ENCODE measurements at regions not wholly inside any gene's neighbourhood (a gene's known extent, or its start where the extent isn't known, plus 50 kb on each side); places are given as distances from the start of the nearest gene placed in this dataset.

DNA sequence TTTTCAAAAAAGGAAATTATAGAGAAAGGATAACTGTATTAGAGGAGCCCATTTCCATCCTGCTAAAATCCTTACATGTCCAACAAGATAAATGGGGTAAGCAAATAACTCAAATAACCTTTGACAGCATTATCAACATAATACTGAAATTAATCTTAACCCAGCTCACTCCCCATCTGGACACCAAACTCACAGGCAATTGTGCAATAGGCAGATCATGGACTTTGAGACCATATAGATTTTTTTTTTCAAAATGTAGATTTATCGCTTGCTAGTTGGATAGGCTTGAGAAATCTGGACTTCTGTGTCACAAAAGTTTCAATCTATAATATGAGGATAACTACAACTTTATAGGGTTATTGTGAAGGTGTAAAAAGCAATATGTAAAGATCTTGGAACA is 134.4 kb upstream of the ASCC3 start:
- no peaks in the 10 kb centered on the region for H3K9me3 Mint-ChIP-seq (ENCODE audit: insufficient read depth)
- H3K27me3 Mint-ChIP-seq = no peaks in the 10 kb centered on the region
- ATAC-seq (ENCODE audit: low read depth) (no peak), DNase-seq (no peak)
- ChIA-PET CTCF (no interaction called here), POLR2A (no interaction called here)
- Histone ChIP-seq H3K4me2 (replicated peaks; ENCODE audit: low read depth, low read length, poor library complexity, severe bottlenecking) (no peak overlapping the region), H4K20me1 (ENCODE audit: control insufficient read depth, insufficient read depth, low read length, poor library complexity, severe bottlenecking) (no peaks in the 10 kb centered on the region), H3K79me2 (ENCODE audit: control insufficient read depth, insufficient read depth, low read length) (no peaks in the 10 kb centered on the region), H3K36me3 (replicated peaks in 1 of 2; ENCODE audit: control extremely low read depth in 1 of 2, control insufficient read depth in 1 of 2, extremely low read depth in 1 of 2, insufficient read depth in 2 of 2, low read length in 1 of 2) (no peaks in the 10 kb centered on the region), H3K27me3 (replicated peaks in 1 of 4; ENCODE audit: control extremely low read depth in 1 of 4, control insufficient read depth in 3 of 4, insufficient read depth in 4 of 4, low read length in 3 of 4) (no peaks in the 10 kb centered on the region), H3K27ac (ENCODE audit: low read length in 2 of 2) (no peak overlapping the region), H3K9me3 (ENCODE audit: control extremely low read depth in 1 of 3, control insufficient read depth in 2 of 3, insufficient read depth in 1 of 3, low read length in 2 of 3) (no peaks in the 10 kb centered on the region), H2AFZ (ENCODE audit: insufficient read depth, low read depth, low read length, poor library complexity, severe bottlenecking) (no peak overlapping the region), H3K9ac (ENCODE audit: low read length) (no peak overlapping the region), H3K4me3 (ENCODE audit: control extremely low read depth in 1 of 5, extremely low read depth in 1 of 5, insufficient read depth in 1 of 5, low read depth in 2 of 5, low read length in 4 of 5) (no peak overlapping the region), H3K4me1 (ENCODE audit: control insufficient read depth in 2 of 2, insufficient read depth in 2 of 2, low read length in 2 of 2) (peaks cover 13 to 14% of the 10 kb centered on the region in 2 donors)
- intact Hi-C loops (cut with micrococcal nuclease) = no loop called here
- H3K27ac Mint-ChIP-seq = no peak overlapping the region
- WGBS (ENCODE audit: insufficient coverage) = no CpG with 5 or more reads among the region's 1 CpG
- no peak overlapping the region for H3K4me3 Mint-ChIP-seq
- no peak for TF ChIP-seq EZH2 (IDR thresholded peaks at IDR 0.05; ENCODE audit: borderline replicate concordance, insufficient read depth, low read depth, low read length, poor library complexity, severe bottlenecking)
- no peak for TF ChIP-seq CTCF (IDR thresholded peaks at IDR 0.05)
- peaks cover 19% of the 10 kb centered on the region for H3K4me1 Mint-ChIP-seq

GRCh38 chr6:101016163-101016562 is 135.0 kb upstream of the ASCC3 start:
- no peak overlapping the region for H3K9ac ChIP-seq (ENCODE audit: low read length)
- no peak overlapping the region for H3K27ac ChIP-seq (ENCODE audit: low read length in 2 of 2)
- no peaks in the 10 kb centered on the region for H3K79me2 ChIP-seq (ENCODE audit: control insufficient read depth, insufficient read depth, low read length)
- H3K4me1 Mint-ChIP-seq = peaks cover 12% of the 10 kb centered on the region
- H3K36me3 ChIP-seq (replicated peaks in 1 of 2; ENCODE audit: control extremely low read depth in 1 of 2, control insufficient read depth in 1 of 2, extremely low read depth in 1 of 2, insufficient read depth in 2 of 2, low read length in 1 of 2) = no peaks in the 10 kb centered on the region
- H4K20me1 ChIP-seq (ENCODE audit: control insufficient read depth, insufficient read depth, low read length, poor library complexity, severe bottlenecking) = no peaks in the 10 kb centered on the region
- intact Hi-C loops (cut with micrococcal nuclease) = no loop called here
- no peaks in the 10 kb centered on the region for H3K27me3 ChIP-seq (replicated peaks in 1 of 4; ENCODE audit: control extremely low read depth in 1 of 4, control insufficient read depth in 3 of 4, insufficient read depth in 4 of 4, low read length in 3 of 4)
- ChIA-PET CTCF (no interaction called here), POLR2A (no interaction called here)
- H3K9me3 ChIP-seq (ENCODE audit: control extremely low read depth in 1 of 3, control insufficient read depth in 2 of 3, insufficient read depth in 1 of 3, low read length in 2 of 3) = no peaks in the 10 kb centered on the region
- H3K4me1 ChIP-seq (ENCODE audit: control insufficient read depth in 2 of 2, insufficient read depth in 2 of 2, low read length in 2 of 2) = peaks cover 7 to 8% of the 10 kb centered on the region in 2 donors
- H2AFZ ChIP-seq (ENCODE audit: insufficient read depth, low read depth, low read length, poor library complexity, severe bottlenecking) = no peak overlapping the region
- no peak overlapping the region for H3K4me3 Mint-ChIP-seq
- no peak overlapping the region for H3K27ac Mint-ChIP-seq
- H3K27me3 Mint-ChIP-seq = no peaks in the 10 kb centered on the region
- no peaks in the 10 kb centered on the region for H3K9me3 Mint-ChIP-seq (ENCODE audit: insufficient read depth)
- H3K4me3 ChIP-seq (ENCODE audit: control extremely low read depth in 1 of 5, extremely low read depth in 1 of 5, insufficient read depth in 1 of 5, low read depth in 2 of 5, low read length in 4 of 5) = no peak overlapping the region
- TF ChIP-seq EZH2 (IDR thresholded peaks at IDR 0.05; ENCODE audit: borderline replicate concordance, insufficient read depth, low read depth, low read length, poor library complexity, severe bottlenecking) = no peak
- TF ChIP-seq CTCF (IDR thresholded peaks at IDR 0.05) = no peak
- 100% methylated on average over 1 of the region's 3 CpGs for WGBS (ENCODE audit: insufficient coverage)
- no peak for DNase-seq
- no peak for ATAC-seq (ENCODE audit: low read depth)
- H3K4me2 ChIP-seq (replicated peaks; ENCODE audit: low read depth, low read length, poor library complexity, severe bottlenecking) = no peak overlapping the region

Measured in B cell (primary cell).